ENCODE measurements at regions not wholly inside any gene's neighbourhood (a gene's known extent, or its start where the extent isn't known, plus 50 kb on each side); places are given as distances from the start of the nearest gene placed in this dataset.

DNA sequence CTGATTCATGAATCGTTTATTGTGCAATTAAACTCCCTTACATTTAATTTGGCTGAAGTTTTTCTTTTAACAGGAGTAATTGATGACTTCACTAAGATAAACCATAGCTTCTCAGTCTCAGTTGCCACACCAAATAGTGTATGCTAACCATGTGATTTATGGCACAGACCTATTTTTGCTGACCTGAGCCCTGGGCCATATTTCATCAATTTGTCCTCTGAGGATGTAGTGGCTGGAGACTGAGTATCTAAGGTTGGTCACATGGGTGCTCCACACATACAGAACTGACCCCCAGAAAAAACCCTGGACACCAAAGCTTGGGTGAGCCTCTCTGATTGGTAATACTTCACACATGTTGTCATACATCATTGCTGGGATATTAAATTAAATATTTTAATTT lies 255.1 kb downstream of the NEDD1 start:
- Mint-ChIP-seq H3K36me3 (no peaks in the 10 kb centered on the region), H3K27me3 (ENCODE audit: low read depth) (no peaks in the 10 kb centered on the region), H3K27ac (no peak overlapping the region)

DNA sequence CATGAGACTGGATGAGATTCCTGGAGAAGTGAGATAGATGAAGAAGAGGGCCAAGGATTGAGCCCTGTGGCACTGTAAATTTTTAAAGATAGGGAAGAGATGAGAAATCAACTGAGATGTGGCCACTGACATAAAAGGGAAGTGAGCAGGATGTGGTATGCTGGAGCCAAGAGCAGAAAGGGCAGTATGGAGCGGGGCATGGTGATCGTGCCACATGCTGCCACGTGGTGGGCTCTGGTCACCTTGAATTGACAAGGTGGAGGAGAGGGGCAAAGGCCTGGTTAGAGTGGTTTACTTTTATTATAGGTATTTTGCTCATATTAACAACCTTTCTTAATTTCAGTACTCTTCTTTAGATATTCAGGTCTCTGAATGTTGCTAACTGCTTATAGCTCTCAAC lies 257.9 kb downstream of the NEDD1 start:
- Mint-ChIP-seq H3K27ac (no peak overlapping the region), H3K4me3 (no peak overlapping the region), H3K9me3 (no peaks in the 10 kb centered on the region), H3K36me3 (no peaks in the 10 kb centered on the region), H3K27me3 (ENCODE audit: low read depth) (no peaks in the 10 kb centered on the region), H3K4me1 (peaks cover 16% of the 10 kb centered on the region)
- TF ChIP-seq, protein P1, sequence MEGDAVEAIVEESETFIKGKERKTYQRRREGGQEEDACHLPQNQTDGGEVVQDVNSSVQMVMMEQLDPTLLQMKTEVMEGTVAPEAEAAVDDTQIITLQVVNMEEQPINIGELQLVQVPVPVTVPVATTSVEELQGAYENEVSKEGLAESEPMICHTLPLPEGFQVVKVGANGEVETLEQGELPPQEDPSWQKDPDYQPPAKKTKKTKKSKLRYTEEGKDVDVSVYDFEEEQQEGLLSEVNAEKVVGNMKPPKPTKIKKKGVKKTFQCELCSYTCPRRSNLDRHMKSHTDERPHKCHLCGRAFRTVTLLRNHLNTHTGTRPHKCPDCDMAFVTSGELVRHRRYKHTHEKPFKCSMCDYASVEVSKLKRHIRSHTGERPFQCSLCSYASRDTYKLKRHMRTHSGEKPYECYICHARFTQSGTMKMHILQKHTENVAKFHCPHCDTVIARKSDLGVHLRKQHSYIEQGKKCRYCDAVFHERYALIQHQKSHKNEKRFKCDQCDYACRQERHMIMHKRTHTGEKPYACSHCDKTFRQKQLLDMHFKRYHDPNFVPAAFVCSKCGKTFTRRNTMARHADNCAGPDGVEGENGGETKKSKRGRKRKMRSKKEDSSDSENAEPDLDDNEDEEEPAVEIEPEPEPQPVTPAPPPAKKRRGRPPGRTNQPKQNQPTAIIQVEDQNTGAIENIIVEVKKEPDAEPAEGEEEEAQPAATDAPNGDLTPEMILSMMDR (IDR thresholded peaks at IDR 0.05; ENCODE audit: unreplicated experiment): no peak
- DNase-seq (ENCODE audit: low spot score in 2 of 2, unreplicated experiment in 2 of 2): no peak

More for the DNA sequence above, 255.1 kb downstream of the NEDD1 start:
- no peak overlapping the region for H3K4me3 Mint-ChIP-seq
- no peak for DNase-seq (ENCODE audit: low spot score in 2 of 2, unreplicated experiment in 2 of 2)
- H3K4me1 Mint-ChIP-seq: peaks cover 27% of the 10 kb centered on the region
- TF ChIP-seq, protein P1 (IDR thresholded peaks at IDR 0.05; ENCODE audit: unreplicated experiment): no peak
- H3K9me3 Mint-ChIP-seq: no peaks in the 10 kb centered on the region

DNA sequence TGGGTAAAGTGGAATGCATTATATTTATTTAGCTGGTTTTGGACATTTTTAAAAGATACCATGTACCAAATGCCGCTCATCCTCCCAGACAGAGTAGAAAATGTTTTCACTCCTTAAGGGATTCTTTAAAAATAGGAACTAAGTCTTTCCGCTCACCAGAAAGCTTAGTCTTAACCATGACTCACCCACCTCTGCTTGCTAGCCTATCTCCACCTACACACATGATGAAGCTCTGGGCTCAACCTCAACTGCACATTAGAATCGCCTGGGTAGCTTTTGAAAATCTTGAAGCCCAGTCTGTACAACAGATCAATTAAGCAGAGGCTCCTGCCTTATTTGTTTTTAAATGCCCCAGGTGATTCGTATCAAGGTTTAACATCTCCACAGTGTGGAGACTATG lies 260.5 kb downstream of the NEDD1 start:
- Mint-ChIP-seq H3K27me3 (ENCODE audit: low read depth) (no peaks in the 10 kb centered on the region), H3K9me3 (no peaks in the 10 kb centered on the region), H3K4me3 (no peak overlapping the region), H3K4me1 (peaks cover 8% of the 10 kb centered on the region), H3K27ac (no peak overlapping the region), H3K36me3 (no peaks in the 10 kb centered on the region)
- TF ChIP-seq, protein P1 (IDR thresholded peaks at IDR 0.05; ENCODE audit: unreplicated experiment): no peak
- no peak for DNase-seq (ENCODE audit: low spot score in 2 of 2, unreplicated experiment in 2 of 2)

DNA sequence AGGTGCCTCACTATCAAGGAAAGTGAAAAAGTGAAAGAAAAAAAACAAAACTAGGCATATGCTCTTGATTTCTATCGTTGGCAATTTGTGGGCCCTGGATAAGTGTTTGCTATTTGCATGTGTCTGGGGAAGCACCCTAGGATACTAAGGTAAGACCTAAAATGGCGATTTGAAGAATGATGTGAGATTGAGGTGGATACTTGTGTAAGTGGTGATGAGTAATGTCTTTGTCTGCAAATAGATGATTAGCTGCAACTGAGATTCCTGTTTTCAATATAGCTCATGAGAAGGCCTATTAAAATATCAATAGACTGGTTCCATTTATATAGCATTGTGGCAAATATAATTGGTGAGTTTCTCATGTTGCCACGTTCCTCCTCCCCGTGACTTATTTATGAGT lies 261.7 kb downstream of the NEDD1 start:
- no peak for DNase-seq (ENCODE audit: low spot score in 2 of 2, unreplicated experiment in 2 of 2)
- Mint-ChIP-seq H3K4me3 (no peak overlapping the region), H3K27ac (no peak overlapping the region), H3K9me3 (no peaks in the 10 kb centered on the region), H3K4me1 (peaks cover 8% of the 10 kb centered on the region), H3K27me3 (ENCODE audit: low read depth) (no peaks in the 10 kb centered on the region), H3K36me3 (no peaks in the 10 kb centered on the region)
- TF ChIP-seq, protein P1 (IDR thresholded peaks at IDR 0.05; ENCODE audit: unreplicated experiment): no peak

DNA sequence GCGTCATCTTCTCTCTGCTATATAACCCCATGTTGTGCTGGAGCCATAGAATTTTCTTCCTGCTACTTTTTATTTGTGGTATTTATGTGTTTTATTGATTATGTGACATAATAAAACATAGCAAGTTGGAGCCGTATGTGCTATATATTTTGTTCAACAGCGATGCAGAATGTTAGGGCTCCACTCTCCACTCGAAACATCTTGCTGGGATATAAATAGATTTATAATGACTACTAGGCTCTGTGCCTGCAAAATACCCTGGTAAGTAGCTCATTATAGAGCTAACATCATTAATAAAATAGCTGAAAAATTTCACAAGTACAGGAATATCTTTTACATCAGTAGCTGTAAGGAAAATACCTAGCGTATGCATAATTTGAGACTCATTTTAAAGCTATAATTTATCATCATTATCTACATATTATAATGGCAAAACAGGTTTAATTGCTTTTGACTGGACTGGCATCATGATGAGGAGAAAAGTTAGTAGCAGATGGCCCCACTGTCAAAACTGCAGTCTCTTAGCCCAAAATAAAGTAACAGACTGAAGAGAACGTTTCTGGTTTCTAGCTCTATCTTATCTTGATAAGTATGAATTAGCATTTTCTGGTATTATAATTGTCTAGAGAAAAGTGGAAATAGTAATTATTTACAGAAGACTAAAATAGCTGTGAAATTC lies 263.0 kb downstream of the NEDD1 start:
- TF ChIP-seq, protein P1 (IDR thresholded peaks at IDR 0.05; ENCODE audit: unreplicated experiment): no peak
- H3K4me1 Mint-ChIP-seq: peaks cover 8% of the 10 kb centered on the region
- no peak for DNase-seq (ENCODE audit: low spot score in 2 of 2, unreplicated experiment in 2 of 2)
- no peaks in the 10 kb centered on the region for H3K36me3 Mint-ChIP-seq
- H3K27me3 Mint-ChIP-seq (ENCODE audit: low read depth): no peaks in the 10 kb centered on the region
- no peak overlapping the region for H3K4me3 Mint-ChIP-seq
- no peak overlapping the region for H3K27ac Mint-ChIP-seq
- H3K9me3 Mint-ChIP-seq: no peaks in the 10 kb centered on the region

Data from mesothelial cell of epicardium (in vitro differentiated cells).